DND-41 (cell line): ENCODE measurements at regions not wholly inside any gene's neighbourhood (a gene's known extent, or its start where the extent isn't known, plus 50 kb on each side); places are given as distances from the start of the nearest gene placed in this dataset.

Experiments used
- EZH2 ChIP-seq: IDR thresholded peaks from 3 replicates; pipeline ENCODE4 v1.6.1; 2012; ENCODE audit warnings: borderline replicate concordance, low read depth, mild to moderate bottlenecking, moderate library complexity, low read length, inconsistent platforms; ENCODE audit not compliant: severe bottlenecking
- TF ChIP-seq, protein P1 (sequence below): IDR thresholded peaks from 2 replicates; pipeline ENCODE4 v1.5.1; 2012; ENCODE audit warnings: borderline replicate concordance, low read length, moderate library complexity, mild to moderate bottlenecking; ENCODE audit not compliant: poor library complexity, severe bottlenecking; ENCODE audit errors: extremely low read depth

GRCh38 chr12:105861227-105861626 is 277.5 kb downstream of the NUAK1 start:
- TF ChIP-seq, protein P1, sequence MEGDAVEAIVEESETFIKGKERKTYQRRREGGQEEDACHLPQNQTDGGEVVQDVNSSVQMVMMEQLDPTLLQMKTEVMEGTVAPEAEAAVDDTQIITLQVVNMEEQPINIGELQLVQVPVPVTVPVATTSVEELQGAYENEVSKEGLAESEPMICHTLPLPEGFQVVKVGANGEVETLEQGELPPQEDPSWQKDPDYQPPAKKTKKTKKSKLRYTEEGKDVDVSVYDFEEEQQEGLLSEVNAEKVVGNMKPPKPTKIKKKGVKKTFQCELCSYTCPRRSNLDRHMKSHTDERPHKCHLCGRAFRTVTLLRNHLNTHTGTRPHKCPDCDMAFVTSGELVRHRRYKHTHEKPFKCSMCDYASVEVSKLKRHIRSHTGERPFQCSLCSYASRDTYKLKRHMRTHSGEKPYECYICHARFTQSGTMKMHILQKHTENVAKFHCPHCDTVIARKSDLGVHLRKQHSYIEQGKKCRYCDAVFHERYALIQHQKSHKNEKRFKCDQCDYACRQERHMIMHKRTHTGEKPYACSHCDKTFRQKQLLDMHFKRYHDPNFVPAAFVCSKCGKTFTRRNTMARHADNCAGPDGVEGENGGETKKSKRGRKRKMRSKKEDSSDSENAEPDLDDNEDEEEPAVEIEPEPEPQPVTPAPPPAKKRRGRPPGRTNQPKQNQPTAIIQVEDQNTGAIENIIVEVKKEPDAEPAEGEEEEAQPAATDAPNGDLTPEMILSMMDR = no peak
- TF ChIP-seq EZH2 = no peak
